Lower leg skin (tissue), 4 donors: ENCODE measurements at regions not wholly inside any gene's neighbourhood (a gene's known extent, or its start where the extent isn't known, plus 50 kb on each side); places are given as distances from the start of the nearest gene placed in this dataset.

Source experiments
- DNase-seq, 2 donors: peaks; one replicate each; pipeline ENCODE4 v3.0.0-alpha.2; 2019; ENCODE audit warnings: low spot score in 2 of 2
- H3K4me3 ChIP-seq: fragments of 200-600 bp; sonication (generic); 2 replicates; pipeline ENCODE4 v1.5.1; 2017; ENCODE audit warnings: mild to moderate bottlenecking, low read depth; ENCODE audit not compliant: poor library complexity, severe bottlenecking
- POLR2A ChIP-seq, 2 donors: fragments of 450-650 bp; IDR thresholded peaks; one replicate each; pipeline ENCODE4 v1.6.1; 2016 to 2017; ENCODE audit warnings: antibody characterized with exemption in 2 of 2, mild to moderate bottlenecking in 1 of 2, moderate library complexity in 1 of 2
- WGBS, 2 donors: methylation state at CpG; one replicate each; pipeline ENCODE4 v1.1.5; 2018; 5-methylcytosine and 5-hydroxymethylcytosine counted together
- intact Hi-C: fragments of 100-400 bp; cut with DNase I; formaldehyde crosslinking; loops from one replicate; pipeline ENCODE4 v1.15.0; 2023; ENCODE audit warnings: low total_unique reads
- TF ChIP-seq, protein P1 (sequence below), 3 donors: fragments of 450-650 bp; IDR thresholded peaks; one replicate each; pipeline ENCODE4 v1.5.1; 2016; ENCODE audit warnings: antibody characterized with exemption in 3 of 3, mild to moderate bottlenecking in 3 of 3, moderate library complexity in 2 of 3

DNA sequence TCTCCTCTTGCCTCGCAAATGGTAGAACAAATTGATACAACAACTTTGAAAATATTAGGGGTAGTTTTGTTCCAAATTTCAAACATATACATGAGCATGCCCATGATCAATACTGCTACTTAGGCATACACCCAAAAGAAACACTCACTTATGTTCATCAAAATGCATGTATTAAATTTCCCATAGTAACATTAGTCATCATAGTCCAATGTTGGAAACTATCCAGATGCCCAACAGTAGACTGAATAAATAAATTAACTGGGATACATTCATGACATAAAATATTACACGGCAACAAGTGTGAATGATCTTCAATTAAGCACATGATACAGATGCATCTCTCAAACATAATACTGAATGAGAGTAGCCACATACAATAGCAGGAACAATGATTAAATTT is 391.6 kb downstream of the CDH11 start:
- DNase-seq: no peak
- TF ChIP-seq POLR2A (IDR thresholded peaks at IDR 0.05): no peak
- TF ChIP-seq, protein P1, sequence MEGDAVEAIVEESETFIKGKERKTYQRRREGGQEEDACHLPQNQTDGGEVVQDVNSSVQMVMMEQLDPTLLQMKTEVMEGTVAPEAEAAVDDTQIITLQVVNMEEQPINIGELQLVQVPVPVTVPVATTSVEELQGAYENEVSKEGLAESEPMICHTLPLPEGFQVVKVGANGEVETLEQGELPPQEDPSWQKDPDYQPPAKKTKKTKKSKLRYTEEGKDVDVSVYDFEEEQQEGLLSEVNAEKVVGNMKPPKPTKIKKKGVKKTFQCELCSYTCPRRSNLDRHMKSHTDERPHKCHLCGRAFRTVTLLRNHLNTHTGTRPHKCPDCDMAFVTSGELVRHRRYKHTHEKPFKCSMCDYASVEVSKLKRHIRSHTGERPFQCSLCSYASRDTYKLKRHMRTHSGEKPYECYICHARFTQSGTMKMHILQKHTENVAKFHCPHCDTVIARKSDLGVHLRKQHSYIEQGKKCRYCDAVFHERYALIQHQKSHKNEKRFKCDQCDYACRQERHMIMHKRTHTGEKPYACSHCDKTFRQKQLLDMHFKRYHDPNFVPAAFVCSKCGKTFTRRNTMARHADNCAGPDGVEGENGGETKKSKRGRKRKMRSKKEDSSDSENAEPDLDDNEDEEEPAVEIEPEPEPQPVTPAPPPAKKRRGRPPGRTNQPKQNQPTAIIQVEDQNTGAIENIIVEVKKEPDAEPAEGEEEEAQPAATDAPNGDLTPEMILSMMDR (IDR thresholded peaks at IDR 0.05): no peak
- no peak overlapping the region for H3K4me3 ChIP-seq
- intact Hi-C loops: loop anchor here (10.0 kb wide), 1 partner anchor 1815 kb away; no protein-coding TSS in a partner anchor
- WGBS, 2 donors: 84 to 94% methylated on average over 2 of the region's 2 CpGs

DNA sequence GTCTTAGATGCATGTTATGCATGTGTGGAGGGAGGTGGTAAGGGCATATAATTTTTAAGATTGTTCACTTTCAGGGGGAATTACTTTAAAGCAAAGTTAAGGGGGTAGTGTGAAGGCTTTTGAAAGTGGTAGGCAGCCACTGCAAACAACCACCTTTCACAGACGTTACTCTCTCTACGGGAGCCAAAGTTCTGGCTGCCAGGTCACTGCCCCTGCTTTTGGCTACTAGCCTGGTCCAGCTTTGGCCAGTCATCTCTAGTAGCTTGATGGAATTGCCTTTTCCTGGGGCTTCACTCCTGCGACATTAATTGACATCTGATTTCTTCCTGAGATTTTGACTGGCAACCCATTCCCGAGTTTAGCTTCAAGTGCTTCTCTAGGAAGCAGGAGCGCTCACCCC is 397.5 kb downstream of the CDH11 start:
- no peak for DNase-seq
- H3K4me3 ChIP-seq: no peak overlapping the region
- intact Hi-C loops: no loop called here
- TF ChIP-seq, protein P1 (IDR thresholded peaks at IDR 0.05): no peak
- TF ChIP-seq POLR2A (IDR thresholded peaks at IDR 0.05): no peak
- WGBS, 2 donors: 80 to 86% methylated on average over 5 of the region's 5 CpGs

DNA sequence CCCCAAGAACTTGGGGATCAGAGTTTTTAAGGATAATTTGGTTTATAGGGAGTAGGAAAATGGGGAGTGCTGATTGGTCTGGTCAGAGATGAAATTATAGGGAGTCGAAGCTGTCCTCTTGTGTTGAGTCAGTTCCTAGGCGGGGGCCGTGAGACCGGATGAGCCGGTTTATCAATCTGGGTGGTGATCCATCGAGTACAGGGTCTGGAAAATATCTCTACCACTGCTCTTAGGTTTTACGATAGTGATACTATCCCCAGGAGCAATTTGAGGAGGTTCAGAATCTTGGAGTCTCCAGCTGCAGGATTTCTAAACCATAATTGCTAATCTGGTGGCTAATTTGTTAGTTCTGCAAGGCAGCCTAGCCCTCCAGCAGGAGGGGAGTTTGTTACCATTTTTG is 403.4 kb downstream of the CDH11 start:
- 75 to 85% methylated on average over 7 of the region's 7 CpGs for WGBS, 2 donors
- no peak for DNase-seq
- intact Hi-C loops: no loop called here
- no peak overlapping the region for H3K4me3 ChIP-seq
- TF ChIP-seq, protein P1 (IDR thresholded peaks at IDR 0.05): no peak
- no peak for TF ChIP-seq POLR2A (IDR thresholded peaks at IDR 0.05)

DNA sequence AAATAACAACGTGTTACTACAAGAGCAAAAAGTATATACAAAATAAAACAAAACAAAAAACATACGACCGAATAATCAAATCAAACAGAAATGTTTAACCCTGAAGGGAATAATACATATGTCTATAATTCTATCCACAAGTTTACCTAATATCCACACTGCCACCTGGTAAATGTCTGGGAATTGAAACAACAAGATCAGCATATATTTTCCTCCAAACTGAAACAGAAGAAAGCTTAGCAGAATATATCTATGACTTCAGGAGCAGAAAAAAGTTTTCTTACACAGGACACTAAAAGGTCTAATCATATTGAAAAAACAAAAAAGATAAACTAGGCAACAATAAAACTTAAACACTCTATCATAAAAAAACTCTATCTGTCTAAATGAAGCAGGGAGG is 404.0 kb downstream of the CDH11 start:
- WGBS, 2 donors: 73 to 78% methylated on average over 3 of the region's 3 CpGs
- intact Hi-C loops: no loop called here
- H3K4me3 ChIP-seq: no peak overlapping the region
- DNase-seq: no peak
- no peak for TF ChIP-seq POLR2A (IDR thresholded peaks at IDR 0.05)
- TF ChIP-seq, protein P1 (IDR thresholded peaks at IDR 0.05): no peak

DNA sequence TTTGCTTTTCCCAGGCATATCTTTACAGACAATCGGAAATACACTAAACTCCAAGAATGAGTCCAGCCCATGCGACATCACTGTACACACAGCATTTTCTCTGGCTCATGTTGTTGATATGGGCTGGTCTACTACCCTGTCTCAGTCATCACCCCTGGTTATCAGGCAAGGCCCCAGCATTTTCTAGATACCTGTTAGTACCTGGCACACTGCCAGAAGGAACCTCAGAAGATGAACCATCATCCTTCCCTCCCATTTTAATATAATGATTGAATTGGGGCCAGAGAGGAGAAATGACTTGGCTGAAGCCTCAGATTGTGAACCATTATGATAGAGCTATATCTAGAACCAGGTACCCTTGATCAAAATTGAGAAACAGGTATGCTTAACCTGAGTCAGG is 406.2 kb downstream of the CDH11 start:
- 96 to 98% methylated on average over 2 of the region's 2 CpGs for WGBS, 2 donors
- intact Hi-C loops: no loop called here
- no peak for TF ChIP-seq POLR2A (IDR thresholded peaks at IDR 0.05)
- TF ChIP-seq, protein P1 (IDR thresholded peaks at IDR 0.05): no peak
- H3K4me3 ChIP-seq: no peak overlapping the region
- no peak for DNase-seq

DNA sequence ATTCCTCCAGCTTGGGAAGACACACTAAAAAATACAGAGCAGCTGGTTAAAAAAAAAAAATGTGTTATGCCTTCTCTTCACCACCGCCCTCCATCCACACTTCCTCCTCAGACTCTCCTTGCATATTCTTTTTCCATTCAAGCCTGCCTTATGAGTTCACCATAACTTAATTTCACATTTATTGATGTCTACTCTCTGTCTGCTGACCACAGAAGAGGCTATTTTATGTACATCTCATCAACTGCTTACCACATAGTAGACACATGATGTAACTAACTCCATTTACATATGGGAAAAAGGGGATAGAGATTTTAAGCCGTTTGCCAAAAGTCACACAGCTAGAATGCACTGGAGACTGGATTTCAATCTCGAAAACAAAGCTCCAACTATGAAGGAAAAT is 409.8 kb downstream of the CDH11 start:
- DNase-seq: no peak
- 68 to 72% methylated on average over 3 of the region's 3 CpGs for WGBS, 2 donors
- no peak for TF ChIP-seq POLR2A (IDR thresholded peaks at IDR 0.05)
- TF ChIP-seq, protein P1 (IDR thresholded peaks at IDR 0.05): no peak
- intact Hi-C loops: no loop called here
- H3K4me3 ChIP-seq: no peak overlapping the region
